GM12878 (cell line): ENCODE measurements at regions not wholly inside any gene's neighbourhood (a gene's known extent, or its start where the extent isn't known, plus 50 kb on each side); places are given as distances from the start of the nearest gene placed in this dataset.

Experiments used
- ATAC-seq: fragments of 200-7000 bp; cut with Tn5 transposase; 3 replicates; pipeline ENCODE4 v1.9.1; 2020; ENCODE audit warnings: mild to moderate bottlenecking, moderate library complexity
- BruUV-seq: library from RNA; stranded (reverse); fragments of 400-500 nt; replicated peaks from 2 replicates; lab custom pipeline; 2021; lab: Mats Ljungman, UMichigan
- CTCF ChIA-PET: fragments of 300-600 bp; sonication (Branson Sonifier 250); formaldehyde crosslinking; extraction: SDS; loops from one replicate; lab custom pipeline; 2021; ENCODE audit warnings: inconsistent platforms; lab: Yijun Ruan, JAX
- POLR2A ChIA-PET: fragments of 350-600 bp; formaldehyde crosslinking; extraction: SDS; loops from one replicate; lab custom pipeline; 2021; ENCODE audit warnings: inconsistent platforms; lab: Charles Lee
- RAD21 ChIA-PET: fragments of 300-600 bp; sonication (Branson Sonifier 250); formaldehyde crosslinking; loops from one replicate; lab custom pipeline; 2023; ENCODE audit warnings: antibody characterized with exemption; ENCODE audit not compliant: unreplicated experiment; lab: Charles Lee
- SMC1A ChIA-PET: fragments of 300-600 bp; sonication (Branson Sonifier 250); formaldehyde crosslinking; loops from one replicate; lab custom pipeline; 2023; ENCODE audit not compliant: unreplicated experiment, uncharacterized antibody; lab: Charles Lee
- DNase-seq: peaks from one replicate; pipeline ENCODE4 v3.0.0-alpha.2; 2011; ENCODE audit warnings: low read depth, low spot score
- FAIRE-seq: peaks from 3 replicates; lab custom pipeline; 2011; peaks lifted over from hg19 to GRCh38; lab: Jason Lieb, UNC
- H2AFZ ChIP-seq: 2 replicates; pipeline ENCODE4 v1.6.0; 2011; ENCODE audit warnings: low read depth, low read length, control low read depth; ENCODE audit not compliant: control insufficient read depth
- H3K27ac ChIP-seq: 2 replicates; pipeline ENCODE4 v1.5.1; 2011; ENCODE audit warnings: control low read depth; ENCODE audit not compliant: control insufficient read depth, insufficient read depth
- H3K27me3 ChIP-seq, 2 experiments: replicated peaks in 1 of 2; 2 replicates each; pipeline versions ENCODE4 v1.6.0 to v1.6.1; 2011; ENCODE audit warnings: low read length in 1 of 2; ENCODE audit not compliant: control insufficient read depth in 2 of 2, insufficient read depth in 2 of 2
- H3K36me3 ChIP-seq, 2 experiments: 2 replicates each; pipeline ENCODE4 v1.5.1; 2011; ENCODE audit warnings: low read length in 1 of 2; ENCODE audit not compliant: control insufficient read depth in 2 of 2, insufficient read depth in 2 of 2
- H3K4me1 ChIP-seq: 2 replicates; pipeline ENCODE4 v1.6.1; 2011; ENCODE audit warnings: mild to moderate bottlenecking, low read length, moderate library complexity, mixed read lengths; ENCODE audit not compliant: control insufficient read depth, insufficient read depth
- H3K4me2 ChIP-seq: 2 replicates; pipeline ENCODE4 v1.6.0; 2011; ENCODE audit warnings: control low read depth; ENCODE audit not compliant: control insufficient read depth, insufficient read depth
- H3K4me3 ChIP-seq: fragments of 200-600 bp; sonication (generic); 2 replicates; pipeline ENCODE4 v1.5.1; 2016
- H3K79me2 ChIP-seq: 2 replicates; pipeline ENCODE4 v1.6.0; 2011; ENCODE audit warnings: low read length; ENCODE audit not compliant: control insufficient read depth, insufficient read depth
- H3K9ac ChIP-seq: 2 replicates; pipeline ENCODE4 v1.8.0; 2011; ENCODE audit warnings: low read length, control low read depth, mixed read lengths; ENCODE audit not compliant: control insufficient read depth, insufficient read depth
- H3K9me3 ChIP-seq: replicated peaks from 3 replicates; pipeline ENCODE4 v1.5.1; 2011; ENCODE audit warnings: mild to moderate bottlenecking, low read length; ENCODE audit not compliant: control insufficient read depth, insufficient read depth
- H4K20me1 ChIP-seq: 2 replicates; pipeline ENCODE4 v1.6.0; 2011; ENCODE audit not compliant: control insufficient read depth, insufficient read depth
- BACH1 ChIP-seq: fragments of 450-650 bp; IDR thresholded peaks from 2 replicates; pipeline ENCODE4 v1.6.1; 2017; ENCODE audit warnings: mild to moderate bottlenecking, borderline replicate concordance
- CBFB ChIP-seq: IDR thresholded peaks from 2 replicates; pipeline ENCODE4 v1.6.1; 2016; ENCODE audit warnings: antibody characterized with exemption, low read depth
- IKZF2 ChIP-seq, 2 experiments: fragments of 450-650 bp; IDR thresholded peaks; 2 replicates each; pipeline ENCODE4 v1.6.1; 2017; ENCODE audit warnings: mild to moderate bottlenecking in 2 of 2, moderate library complexity in 2 of 2
- IRF4 ChIP-seq: IDR thresholded peaks from 2 replicates; pipeline ENCODE4 v1.6.1; 2011; ENCODE audit warnings: low read depth, low read length
- NR2F1 ChIP-seq: fragments of 450-650 bp; conservative IDR thresholded peaks from 2 replicates; pipeline ENCODE4 v1.6.1; 2017; ENCODE audit warnings: mild to moderate bottlenecking
- SREBF2 ChIP-seq: IDR thresholded peaks from 2 replicates; pipeline ENCODE4 v1.6.1; 2012; ENCODE audit warnings: mild to moderate bottlenecking, low read length
- SRF ChIP-seq, 2 experiments: IDR thresholded peaks; 2 replicates each; pipeline ENCODE4 v1.6.1; 2011; ENCODE audit warnings: low read depth in 2 of 2, low read length in 2 of 2, mild to moderate bottlenecking in 1 of 2, moderate library complexity in 1 of 2
- TARDBP ChIP-seq: IDR thresholded peaks from 2 replicates; pipeline ENCODE4 v1.6.1; 2016; ENCODE audit warnings: borderline replicate concordance
- USF1 ChIP-seq: IDR thresholded peaks from 2 replicates; pipeline ENCODE4 v1.6.1; 2011; ENCODE audit warnings: borderline replicate concordance, low read depth, mild to moderate bottlenecking, moderate library complexity, mixed read lengths, low read length; ENCODE audit not compliant: insufficient read depth; ENCODE audit errors: extremely low read length
- ZNF24 ChIP-seq: fragments of 450-650 bp; IDR thresholded peaks from 2 replicates; pipeline ENCODE4 v1.6.1; 2017; ENCODE audit warnings: antibody characterized with exemption, mild to moderate bottlenecking
- ZNF622 ChIP-seq: fragments of 450-650 bp; IDR thresholded peaks from 2 replicates; pipeline ENCODE4 v1.6.1; 2017; ENCODE audit warnings: mild to moderate bottlenecking, inconsistent platforms
- in situ Hi-C: fragments of 300-500 bp; cut with MboI; formaldehyde crosslinking; loops from 9 replicates; pipeline ENCODE4 v1.14.3; 2018; ENCODE audit warnings: mixed read lengths
- intact Hi-C: fragments of 100-400 bp; cut with micrococcal nuclease; formaldehyde crosslinking; loops from one replicate; pipeline ENCODE4 v1.14.2; 2022; ENCODE audit not compliant: unreplicated experiment

GRCh38 chr21:27206368-27206982 is 239.6 kb upstream of the ADAMTS5 start (continued):
- TF ChIP-seq USF1: no peak
- no peak for TF ChIP-seq SRF (IDR thresholded peaks at IDR 0.05; ENCODE audit: low read depth in 2 of 2, low read length in 2 of 2)
- no peak for TF ChIP-seq CBFB
- TF ChIP-seq IKZF2 (IDR thresholded peaks at IDR 0.05): no peak
- TF ChIP-seq NR2F1: no peak

GRCh38 chr21:27202301-27202700 is 235.4 kb upstream of the ADAMTS5 start:
- POLR2A ChIA-PET: no interaction called here
- in situ Hi-C loops: no loop called here
- CTCF ChIA-PET: no interaction called here
- Histone ChIP-seq H2AFZ (no peak overlapping the region), H3K4me1 (no peaks in the 10 kb centered on the region), H3K9ac (no peak overlapping the region), H3K4me2 (no peak overlapping the region), H3K4me3 (no peak overlapping the region), H3K79me2 (no peaks in the 10 kb centered on the region), H3K36me3 (no peaks in the 10 kb centered on the region), H3K27me3 (no peaks in the 10 kb centered on the region), H3K27ac (no peak overlapping the region), H3K9me3 (no peaks in the 10 kb centered on the region), H4K20me1 (no peaks in the 10 kb centered on the region)
- FAIRE-seq (no peak), ATAC-seq (no peak), DNase-seq (no peak)
- intact Hi-C loops: no loop called here
- RAD21 ChIA-PET: no interaction called here
- SMC1A ChIA-PET: no interaction called here
- BruUV-seq: no TSS peak
- TF ChIP-seq SREBF2 (no peak), TARDBP (no peak), ZNF24 (no peak), ZNF622 (no peak), BACH1 (no peak), IRF4 (no peak)
